Neural cell (in vitro differentiated cells): ENCODE measurements at regions not wholly inside any gene's neighbourhood (a gene's known extent, or its start where the extent isn't known, plus 50 kb on each side); places are given as distances from the start of the nearest gene placed in this dataset.

ENCODE experiments used
- H2AFZ ChIP-seq: fragments of 200-600, 300-800 bp; sonication (generic), shearing (Covaris generic); 2 replicates; pipeline ENCODE4 v1.6.0; 2014; ENCODE audit warnings: low read depth, mild to moderate bottlenecking, antibody characterized with exemption, low read length, moderate library complexity
- H3F3A ChIP-seq: fragments of 200-600 bp; shearing (Covaris generic); 2 replicates; pipeline ENCODE4 v1.6.1; 2016; ENCODE audit warnings: mild to moderate bottlenecking, moderate library complexity, mixed read lengths, antibody characterized with exemption, low read length; ENCODE audit not compliant: insufficient read depth, poor library complexity, severe bottlenecking
- H3K27ac ChIP-seq: fragments of 200-600, 300-800 bp; sonication (generic), shearing (Covaris generic); 2 replicates; pipeline ENCODE4 v1.5.1; 2014; ENCODE audit warnings: mild to moderate bottlenecking, low read length, moderate library complexity
- H3K27me3 ChIP-seq: fragments of 300-800, 200-600 bp; sonication (generic), shearing (Covaris generic); 2 replicates; pipeline ENCODE4 v1.6.0; 2014; ENCODE audit warnings: mild to moderate bottlenecking, low read depth, low read length, moderate library complexity; ENCODE audit not compliant: insufficient read depth
- H3K36me3 ChIP-seq: fragments of 300-800, 200-600 bp; sonication (generic), shearing (Covaris generic); 2 replicates; pipeline ENCODE4 v1.5.1; 2014; ENCODE audit warnings: mild to moderate bottlenecking, antibody characterized with exemption, low read length, moderate library complexity; ENCODE audit not compliant: insufficient read depth
- H3K4me2 ChIP-seq: fragments of 300-800, 200-600 bp; sonication (generic), shearing (Covaris generic); 2 replicates; pipeline ENCODE4 v1.6.0; 2014; ENCODE audit warnings: mild to moderate bottlenecking, low read length
- H3K4me3 ChIP-seq: fragments of 300-800, 200-600 bp; sonication (generic), shearing (Covaris generic); 2 replicates; pipeline ENCODE4 v1.5.1; 2014; ENCODE audit warnings: mild to moderate bottlenecking, low read length, moderate library complexity
- H3K79me2 ChIP-seq: fragments of 200-600 bp; shearing (Covaris generic); replicated peaks from 2 replicates; pipeline ENCODE4 v1.6.0; 2014; ENCODE audit warnings: mild to moderate bottlenecking, low read length, moderate library complexity; ENCODE audit not compliant: insufficient read depth
- H3K9ac ChIP-seq: fragments of 300-800, 200-600 bp; sonication (generic), shearing (Covaris generic); 2 replicates; pipeline ENCODE4 v1.6.1; 2016; ENCODE audit warnings: mild to moderate bottlenecking, low read length, mixed read lengths
- H3K9me2 ChIP-seq: fragments of 200-600 bp; shearing (Covaris generic); 2 replicates; pipeline ENCODE4 v1.6.1; 2016; ENCODE audit warnings: mild to moderate bottlenecking, low read length, mixed read lengths; ENCODE audit not compliant: insufficient read depth
- H3K9me3 ChIP-seq: fragments of 200-600, 300-800 bp; sonication (generic), shearing (Covaris generic); 2 replicates; pipeline ENCODE4 v1.6.1; 2016; ENCODE audit warnings: mild to moderate bottlenecking, mixed run types, low read length, moderate library complexity, mixed read lengths
- H4K20me1 ChIP-seq: fragments of 200-600 bp; shearing (Covaris generic); 2 replicates; pipeline ENCODE4 v1.6.1; 2016; ENCODE audit warnings: mild to moderate bottlenecking, mixed run types; ENCODE audit not compliant: insufficient read depth
- CTCF ChIP-seq: fragments of 450-650 bp; IDR thresholded peaks from 2 replicates; pipeline ENCODE4 v1.5.1; 2014; ENCODE audit warnings: antibody characterized with exemption, mild to moderate bottlenecking, moderate library complexity; ENCODE audit not compliant: poor library complexity, severe bottlenecking
- EP300 ChIP-seq: fragments of 450-650 bp; conservative IDR thresholded peaks from 2 replicates; pipeline ENCODE4 v1.6.1; 2014; ENCODE audit warnings: antibody characterized with exemption, mild to moderate bottlenecking, moderate library complexity; ENCODE audit not compliant: poor library complexity, severe bottlenecking
- EZH2 ChIP-seq: fragments of 200-600, 300-800 bp; shearing (Covaris generic), sonication (generic); IDR thresholded peaks from 2 replicates; pipeline ENCODE4 v1.6.1; 2014; ENCODE audit warnings: antibody characterized with exemption, low read length, borderline replicate concordance, mild to moderate bottlenecking; ENCODE audit not compliant: insufficient read depth, poor library complexity, severe bottlenecking
- MXI1 ChIP-seq: fragments of 450-650 bp; conservative IDR thresholded peaks from 2 replicates; pipeline ENCODE4 v1.6.1; 2014; ENCODE audit warnings: antibody characterized with exemption, mild to moderate bottlenecking; ENCODE audit not compliant: poor library complexity, severe bottlenecking
- POLR2AphosphoS5 ChIP-seq: IDR thresholded peaks from 2 replicates; pipeline ENCODE4 v1.6.1; 2012
- RAD21 ChIP-seq: fragments of 450-650 bp; conservative IDR thresholded peaks from 2 replicates; pipeline ENCODE4 v1.6.1; 2014; ENCODE audit warnings: antibody characterized with exemption, mild to moderate bottlenecking, moderate library complexity
- REST ChIP-seq: IDR thresholded peaks from 2 replicates; pipeline ENCODE4 v1.6.1; 2012; ENCODE audit warnings: borderline replicate concordance
- SMC3 ChIP-seq: fragments of 450-650 bp; conservative IDR thresholded peaks from 2 replicates; pipeline ENCODE4 v1.6.1; 2014; ENCODE audit warnings: antibody characterized with exemption, mild to moderate bottlenecking, moderate library complexity; ENCODE audit not compliant: poor library complexity
- TAF1 ChIP-seq: IDR thresholded peaks from 2 replicates; pipeline ENCODE4 v1.6.1; 2012; ENCODE audit warnings: low read depth

- H2AFZ ChIP-seq: no peak overlapping the region
- H3K27ac ChIP-seq: no peak overlapping the region
- no peaks in the 10 kb centered on the region for H3K9me3 ChIP-seq
- no peaks in the 10 kb centered on the region for H3K36me3 ChIP-seq
- H3K9ac ChIP-seq: no peak overlapping the region
- H3F3A ChIP-seq: no peaks in the 10 kb centered on the region
- TF ChIP-seq RAD21 (no peak), TAF1 (no peak), EZH2 (no peak), POLR2AphosphoS5 (no peak), SMC3 (no peak), REST (no peak), CTCF (no peak), EP300 (no peak), MXI1 (no peak)
- H3K4me2 ChIP-seq: no peak overlapping the region
- H3K4me3 ChIP-seq: no peak overlapping the region
- no peaks in the 10 kb centered on the region for H3K9me2 ChIP-seq
- no peaks in the 10 kb centered on the region for H3K79me2 ChIP-seq
- H3K27me3 ChIP-seq: no peaks in the 10 kb centered on the region
- H4K20me1 ChIP-seq: no peaks in the 10 kb centered on the region
Observed at GRCh38 chr2:4635289-4635688, 931.9 kb downstream of the DCDC2C start.

GRCh38 chr2:4653991-4654390, 950.6 kb downstream of the DCDC2C start:
- Histone ChIP-seq H3K9me3 (no peaks in the 10 kb centered on the region), H3K36me3 (no peaks in the 10 kb centered on the region), H3K27me3 (no peaks in the 10 kb centered on the region), H2AFZ (no peak overlapping the region), H3K27ac (no peak overlapping the region), H3K4me3 (no peak overlapping the region), H3K79me2 (no peaks in the 10 kb centered on the region), H3K9ac (no peak overlapping the region), H3F3A (no peaks in the 10 kb centered on the region), H3K9me2 (no peaks in the 10 kb centered on the region), H3K4me2 (no peak overlapping the region), H4K20me1 (no peaks in the 10 kb centered on the region)
- TF ChIP-seq REST (no peak), SMC3 (no peak), RAD21 (no peak), POLR2AphosphoS5 (no peak)
